SU-DHL-6 (cell line): ENCODE measurements at regions not wholly inside any gene's neighbourhood (a gene's known extent, or its start where the extent isn't known, plus 50 kb on each side); places are given as distances from the start of the nearest gene placed in this dataset.

Experiments used
- H2AFZ ChIP-seq: fragments of 200-600 bp; sonication (generic); 2 replicates; pipeline ENCODE4 v1.6.1; 2014; ENCODE audit warnings: low read depth, mild to moderate bottlenecking, moderate library complexity, mixed read lengths, antibody characterized with exemption, low read length; ENCODE audit not compliant: severe bottlenecking
- H3F3A ChIP-seq: fragments of 200-600 bp; shearing (Covaris generic); 2 replicates; pipeline ENCODE4 v1.6.0; 2016; ENCODE audit warnings: antibody characterized with exemption, mild to moderate bottlenecking; ENCODE audit not compliant: insufficient read depth
- H3K27ac ChIP-seq: fragments of 200-600 bp; sonication (generic); 2 replicates; pipeline ENCODE4 v1.5.1; 2016; ENCODE audit warnings: low read depth, mild to moderate bottlenecking, low read length, moderate library complexity, mixed read lengths
- H3K27me3 ChIP-seq: fragments of 200-600 bp; sonication (generic), shearing (Covaris generic); 2 replicates; pipeline ENCODE4 v1.6.0; 2014; ENCODE audit warnings: mild to moderate bottlenecking, low read length
- H3K36me3 ChIP-seq: fragments of 200-600 bp; sonication (generic); 2 replicates; pipeline ENCODE4 v1.6.1; 2014; ENCODE audit warnings: mild to moderate bottlenecking, low read length, mixed read lengths
- H3K4me2 ChIP-seq: fragments of 300-600, 200-600 bp; shearing (Covaris generic), sonication (generic); 2 replicates; pipeline ENCODE4 v1.6.0; 2014; ENCODE audit warnings: low read length, low read depth, mild to moderate bottlenecking; ENCODE audit not compliant: poor library complexity, severe bottlenecking
- H3K4me3 ChIP-seq: fragments of 200-600 bp; sonication (generic); 2 replicates; pipeline ENCODE4 v1.5.1; 2014; ENCODE audit warnings: antibody characterized with exemption, low read length, mild to moderate bottlenecking, mixed read lengths; ENCODE audit not compliant: insufficient read depth, poor library complexity, severe bottlenecking
- H3K79me2 ChIP-seq: fragments of 200-600 bp; sonication (generic); 2 replicates; pipeline ENCODE4 v1.6.1; 2014; ENCODE audit warnings: mild to moderate bottlenecking, low read length, moderate library complexity; ENCODE audit not compliant: insufficient read depth
- H3K9ac ChIP-seq: fragments of 200-600 bp; sonication (generic); 2 replicates; pipeline ENCODE4 v1.7.0; 2014; ENCODE audit warnings: mild to moderate bottlenecking, low read length
- H3K9me2 ChIP-seq: fragments of 200-600 bp; sonication (generic); replicated peaks from 2 replicates; pipeline ENCODE4 v1.6.1; 2014; ENCODE audit warnings: low read length; ENCODE audit not compliant: insufficient read depth
- H3K9me3 ChIP-seq: fragments of 200-600 bp; sonication (generic); 2 replicates; pipeline ENCODE4 v1.6.1; 2014; ENCODE audit warnings: low read length, mixed read lengths; ENCODE audit not compliant: insufficient read depth
- H4K20me1 ChIP-seq: fragments of 200-600 bp; sonication (generic); 2 replicates; pipeline ENCODE4 v1.6.1; 2014; ENCODE audit warnings: low read depth, mild to moderate bottlenecking, antibody characterized with exemption, low read length, moderate library complexity, mixed read lengths
- CTCF ChIP-seq: fragments of 200-600 bp; sonication (generic); IDR thresholded peaks from one replicate; pipeline ENCODE4 v1.5.1; 2017; ENCODE audit warnings: antibody characterized with exemption, mild to moderate bottlenecking, low read length, moderate library complexity; ENCODE audit not compliant: insufficient read depth, poor library complexity, severe bottlenecking
- EZH2phosphoT487 ChIP-seq: fragments of 200-600 bp; sonication (generic), shearing (Covaris generic); conservative IDR thresholded peaks from 2 replicates; pipeline ENCODE4 v1.6.1; 2018; ENCODE audit warnings: mild to moderate bottlenecking, antibody characterized with exemption, low read length, moderate library complexity, mixed read lengths

- Histone ChIP-seq H3K36me3 (no peaks in the 10 kb centered on the region), H2AFZ (no peak overlapping the region), H4K20me1 (no peaks in the 10 kb centered on the region), H3K4me3 (no peak overlapping the region), H3K4me2 (no peak overlapping the region), H3K9ac (no peak overlapping the region), H3K27me3 (no peaks in the 10 kb centered on the region), H3F3A (no peaks in the 10 kb centered on the region), H3K27ac (no peak overlapping the region), H3K9me2 (no peaks in the 10 kb centered on the region; the same call in 1 of the 2 replicates), H3K9me3 (no peaks in the 10 kb centered on the region), H3K79me2 (no peaks in the 10 kb centered on the region)
- no peak for TF ChIP-seq EZH2phosphoT487
Measured at GRCh38 chr11:15560689-15561467, 446.2 kb downstream of the INSC start.

- Histone ChIP-seq H3K27ac (no peak overlapping the region), H3K4me3 (no peak overlapping the region), H3K9ac (no peak overlapping the region), H4K20me1 (no peaks in the 10 kb centered on the region), H3F3A (no peaks in the 10 kb centered on the region), H3K9me2 (no peaks in the 10 kb centered on the region; the same call in 1 of the 2 replicates), H3K9me3 (no peaks in the 10 kb centered on the region), H3K79me2 (no peaks in the 10 kb centered on the region), H3K36me3 (no peaks in the 10 kb centered on the region), H3K27me3 (no peaks in the 10 kb centered on the region), H2AFZ (no peak overlapping the region), H3K4me2 (no peak overlapping the region)
- TF ChIP-seq CTCF (no peak), EZH2phosphoT487 (no peak)
Measured at GRCh38 chr11:15562230-15562629, 447.5 kb downstream of the INSC start.

- H3K79me2 ChIP-seq = no peaks in the 10 kb centered on the region
- no peak overlapping the region for H2AFZ ChIP-seq
- H3K36me3 ChIP-seq = no peaks in the 10 kb centered on the region
- no peaks in the 10 kb centered on the region for H3K27me3 ChIP-seq
- H3K9me3 ChIP-seq = no peaks in the 10 kb centered on the region
- H3F3A ChIP-seq = no peaks in the 10 kb centered on the region
- H4K20me1 ChIP-seq = no peaks in the 10 kb centered on the region
- no peak overlapping the region for H3K27ac ChIP-seq
- H3K4me3 ChIP-seq = no peak overlapping the region
- H3K9me2 ChIP-seq = no peaks in the 10 kb centered on the region; the same call in 1 of the 2 replicates
- H3K9ac ChIP-seq = no peak overlapping the region
- no peak overlapping the region for H3K4me2 ChIP-seq
- no peak for TF ChIP-seq EZH2phosphoT487
- TF ChIP-seq CTCF = no peak
Measured at GRCh38 chr11:15563054-15563453, 448.3 kb downstream of the INSC start.

GRCh38 chr11:15565880-15566279 lies 451.2 kb downstream of the INSC start:
- no peak overlapping the region for H3K4me3 ChIP-seq
- no peaks in the 10 kb centered on the region; the same call in 1 of the 2 replicates for H3K9me2 ChIP-seq
- H2AFZ ChIP-seq = no peak overlapping the region
- no peaks in the 10 kb centered on the region for H3F3A ChIP-seq
- H3K4me2 ChIP-seq = no peak overlapping the region
- no peaks in the 10 kb centered on the region for H3K79me2 ChIP-seq
- no peaks in the 10 kb centered on the region for H3K27me3 ChIP-seq
- H3K27ac ChIP-seq = no peak overlapping the region
- H4K20me1 ChIP-seq = no peaks in the 10 kb centered on the region
- TF ChIP-seq CTCF (no peak), EZH2phosphoT487 (no peak)
- no peaks in the 10 kb centered on the region for H3K36me3 ChIP-seq
- no peak overlapping the region for H3K9ac ChIP-seq
- no peaks in the 10 kb centered on the region for H3K9me3 ChIP-seq
